GM19455 (cell line): ENCODE measurements at regions not wholly inside any gene's neighbourhood (a gene's known extent, or its start where the extent isn't known, plus 50 kb on each side); places are given as distances from the start of the nearest gene placed in this dataset.
A peak's percentile ranks its signal among the peaks of the same experiment; 100 is the strongest.

Experiments
- ATAC-seq: cut with Tn5 transposase; IDR thresholded peaks from one replicate; pipeline ENCODE4 v1.9.1; 2021; ENCODE audit not compliant: unreplicated experiment

DNA sequence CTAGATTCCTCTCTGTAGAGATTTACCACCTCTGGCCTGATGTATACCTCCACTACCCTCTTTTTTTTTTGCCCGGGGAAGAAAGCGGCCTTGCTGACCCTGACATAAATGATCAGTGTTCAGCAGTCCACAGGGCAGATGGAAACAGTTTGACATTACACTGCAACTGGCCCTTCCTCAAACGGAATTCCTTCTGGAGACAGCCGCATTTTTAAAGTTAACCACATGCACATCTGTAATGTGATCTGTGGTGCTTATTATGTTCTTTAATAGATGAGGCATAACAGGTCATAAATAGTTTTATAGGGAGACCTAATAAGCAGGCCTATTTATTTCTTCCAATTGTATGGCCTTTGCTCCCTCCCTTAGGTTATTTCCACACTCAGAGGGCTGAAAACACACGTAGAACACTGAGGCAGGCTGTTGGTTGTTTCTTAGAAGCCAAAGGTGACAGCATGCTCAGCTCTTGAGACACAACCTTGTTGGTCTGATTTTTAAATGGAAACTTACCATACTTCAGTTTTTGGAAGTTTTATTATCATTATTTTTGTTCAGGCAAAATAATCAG lies 84.0 kb upstream of the APC start:
- ATAC-seq, result no peak

DNA sequence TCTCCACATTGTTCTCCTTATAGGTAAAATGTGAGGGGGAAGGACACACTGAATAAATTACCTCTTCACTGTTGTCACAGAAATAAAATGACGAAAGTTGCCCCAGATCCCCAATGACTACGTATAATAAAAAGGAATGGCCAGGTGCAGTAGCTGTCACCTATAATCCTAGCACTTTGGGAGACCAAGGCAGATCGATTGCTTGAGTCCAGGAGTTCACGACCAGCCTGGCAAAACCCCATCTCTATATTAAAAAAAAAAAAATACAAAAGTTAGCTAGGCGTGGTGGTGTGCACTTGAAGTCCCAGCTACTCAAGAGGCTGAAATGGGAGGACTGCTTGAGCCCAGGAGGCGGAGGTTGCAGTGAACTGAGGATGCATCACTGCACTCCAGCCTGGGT lies 82.2 kb upstream of the APC start:
- ATAC-seq, result no peak

DNA sequence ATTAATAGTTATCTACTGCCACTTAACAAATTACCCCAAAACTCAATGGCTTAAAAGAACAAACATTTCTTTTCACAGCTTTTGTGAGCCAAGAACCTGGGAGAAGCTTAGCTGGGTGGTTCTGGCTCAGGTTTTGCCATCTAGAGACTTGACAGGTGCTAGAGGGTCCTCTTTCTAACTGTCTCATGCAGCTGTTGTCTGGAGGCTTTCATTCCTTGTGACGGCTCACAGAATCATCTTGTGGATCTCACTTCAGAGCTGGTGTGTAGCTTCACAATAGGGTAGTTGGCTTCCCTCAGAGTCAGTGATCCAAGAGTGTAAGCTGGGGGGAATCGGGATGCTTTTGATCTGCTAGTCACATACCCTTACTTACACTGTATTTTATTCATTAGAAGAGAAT lies 81.2 kb upstream of the APC start:
- ATAC-seq, result no peak

GRCh38 chr5:112657804-112658203 lies 79.9 kb upstream of the APC start:
- ATAC-seq, result no peak

GRCh38 chr5:112660359-112660758 lies 77.3 kb upstream of the APC start:
- ATAC-seq, result no peak

GRCh38 chr5:112663146-112663545 lies 74.5 kb upstream of the APC start:
- no peak for ATAC-seq

DNA sequence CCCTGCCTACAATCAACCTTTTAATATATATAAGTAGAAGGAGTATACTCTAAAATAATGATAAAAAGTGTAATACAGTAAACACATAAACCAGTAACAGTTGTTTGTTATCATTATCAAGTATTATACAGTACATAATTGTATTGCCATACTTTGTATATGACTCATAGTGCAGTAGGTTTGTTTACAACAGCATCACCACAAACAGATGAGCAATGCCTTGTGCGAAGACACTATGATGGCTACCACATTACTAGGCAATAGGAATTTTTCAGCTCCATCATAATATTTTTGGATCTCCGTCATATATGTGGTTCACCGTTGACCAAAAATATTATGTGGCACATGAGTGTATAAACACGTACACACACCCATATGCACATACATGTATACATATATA lies 69.7 kb upstream of the APC start:
- no peak for ATAC-seq

DNA sequence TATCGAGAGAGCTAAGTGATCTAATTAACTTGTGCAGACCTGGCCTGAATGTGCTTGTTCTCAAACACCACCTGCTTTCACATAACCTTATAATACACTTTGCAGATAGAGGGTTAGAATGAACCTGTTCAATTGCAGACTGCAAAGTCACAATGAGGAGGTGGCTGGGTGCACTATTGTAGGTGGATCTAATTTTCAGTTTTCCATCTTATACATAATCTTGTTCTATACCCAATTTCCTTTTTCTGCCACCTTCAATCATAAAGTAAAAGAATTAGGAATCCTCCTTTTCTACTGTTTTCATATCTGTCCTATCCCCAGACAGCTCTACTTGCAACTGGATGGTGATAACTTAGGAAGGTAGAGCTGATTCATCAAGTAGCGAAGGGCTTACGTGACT lies 68.8 kb upstream of the APC start:
- no peak for ATAC-seq

- no peak for ATAC-seq
Observed at GRCh38 chr5:112669328-112669963, 68.2 kb upstream of the APC start.

DNA sequence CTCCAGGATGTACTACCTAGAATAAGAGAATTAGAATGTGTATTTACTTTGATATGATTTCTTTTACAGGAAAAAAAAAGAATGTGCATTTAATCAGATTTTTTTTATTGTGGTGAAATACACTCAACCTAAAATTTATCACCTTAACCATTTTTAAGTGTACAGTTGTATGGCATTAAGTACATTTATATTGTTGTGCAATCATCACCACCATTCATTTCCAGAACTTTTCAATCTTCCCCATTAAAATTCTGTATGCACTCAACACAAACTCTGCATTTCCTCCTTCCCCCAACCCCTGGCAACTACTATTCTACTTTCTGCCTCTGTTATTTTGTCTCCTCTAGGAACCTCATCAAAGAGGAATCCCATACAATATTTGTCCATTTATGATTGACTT lies 66.0 kb upstream of the APC start:
- no peak for ATAC-seq

DNA sequence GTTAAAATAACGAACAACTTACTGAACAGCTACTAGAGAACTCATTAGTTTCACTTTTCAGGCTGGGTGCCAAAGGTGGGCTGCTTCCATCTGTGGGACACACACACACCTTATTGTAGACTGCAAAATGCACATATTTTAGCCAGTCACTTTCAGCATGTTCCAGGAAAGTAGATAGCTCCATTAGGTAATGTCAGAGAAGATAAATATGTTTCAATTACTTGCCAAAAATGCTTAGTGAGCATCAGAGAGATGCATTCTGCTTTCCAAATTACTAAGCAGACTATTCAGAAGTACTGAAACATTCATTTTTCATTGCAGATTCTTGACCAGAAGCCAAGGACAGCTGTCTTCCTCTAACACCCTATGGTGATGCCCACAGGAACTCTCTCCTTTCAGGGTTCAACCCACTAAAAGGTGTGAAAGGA lies 56.2 kb upstream of the APC start:
- ATAC-seq, result peak; percentile 66

DNA sequence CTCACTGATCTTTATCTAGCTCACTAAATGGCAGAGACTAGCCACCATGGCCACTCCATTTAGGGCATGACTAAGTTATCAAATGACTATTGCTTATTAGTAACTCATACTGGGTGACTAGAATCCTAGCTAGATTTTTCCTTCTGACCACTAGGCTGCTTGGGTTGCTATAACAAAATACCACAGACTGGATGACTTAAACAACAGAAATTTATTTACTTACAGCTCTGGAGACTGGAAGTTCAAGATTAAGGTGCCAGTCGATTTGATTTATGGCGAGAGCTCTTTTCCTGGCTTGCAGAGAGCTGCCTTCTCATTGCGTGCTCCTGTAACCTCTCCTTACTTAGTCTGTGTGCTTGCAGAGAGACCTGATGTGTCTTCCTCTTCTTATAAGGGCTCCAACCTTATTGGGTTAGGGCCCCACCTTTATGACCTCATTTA lies 55.0 kb upstream of the APC start:
- ATAC-seq, result no peak

- ATAC-seq, result no peak
Observed at GRCh38 chr5:112684121-112684520, 53.6 kb upstream of the APC start.

DNA sequence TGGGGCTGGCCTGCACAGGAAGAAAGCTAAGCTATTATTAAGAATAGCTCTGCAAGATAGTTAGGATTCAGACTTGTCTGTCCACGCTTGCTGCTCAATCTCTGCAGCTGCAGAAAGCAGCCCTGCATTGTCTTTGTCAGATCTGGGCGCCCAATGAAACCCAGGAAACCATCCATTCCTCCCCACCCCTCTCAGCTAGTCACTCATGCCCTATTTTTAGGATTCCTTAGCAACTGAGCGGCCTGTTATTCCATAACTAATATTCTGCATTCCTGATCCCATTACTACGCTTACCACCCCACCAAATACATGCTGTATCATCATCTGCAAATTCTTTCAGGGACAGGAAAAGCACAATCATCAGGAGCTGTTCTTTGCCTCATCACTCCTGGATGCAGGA lies 52.9 kb upstream of the APC start:
- ATAC-seq, result no peak

GRCh38 chr5:112685386-112685785 lies 52.3 kb upstream of the APC start:
- ATAC-seq, result no peak

DNA sequence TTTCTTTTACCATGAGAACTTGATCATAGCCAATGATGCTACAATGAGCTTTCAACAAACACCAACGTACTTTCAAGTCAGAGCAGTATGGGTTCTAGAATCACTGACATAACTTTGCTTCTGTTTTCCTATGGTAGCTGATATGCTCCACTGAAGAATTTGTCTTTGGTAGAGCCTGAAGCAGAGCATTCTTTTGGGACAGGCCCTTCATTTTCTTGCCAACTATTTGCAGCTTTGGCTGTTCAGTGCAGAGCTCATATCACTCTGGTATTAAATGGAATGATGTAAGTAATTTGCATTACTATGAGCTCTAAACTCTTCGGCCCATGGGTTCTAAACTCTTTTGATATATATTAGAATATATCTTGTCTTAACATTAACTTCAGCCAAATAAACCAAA lies 51.8 kb upstream of the APC start:
- ATAC-seq, result no peak

DNA sequence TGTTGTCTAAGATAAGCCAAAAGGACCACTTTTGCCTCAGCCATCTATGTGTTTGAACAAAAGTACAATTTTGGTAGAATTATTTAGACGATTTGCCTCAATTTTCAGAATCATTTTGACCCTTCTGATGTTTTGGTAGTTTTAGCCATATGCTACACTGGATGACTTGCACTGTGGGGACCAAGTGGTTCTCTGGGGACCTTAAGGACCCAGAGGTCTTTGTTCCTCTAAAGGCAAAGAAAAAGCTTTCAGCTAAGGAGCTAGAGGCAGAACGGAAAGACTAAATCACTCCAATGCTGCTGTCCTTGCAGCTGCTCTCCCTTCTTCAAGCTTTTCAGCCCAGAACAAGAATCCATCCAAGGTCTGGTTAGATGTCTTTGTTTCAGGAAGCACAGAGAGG lies 51.0 kb upstream of the APC start:
- ATAC-seq, result no peak

GRCh38 chr5:112687306-112687705 lies 50.4 kb upstream of the APC start:
- ATAC-seq, result no peak
